CD14-positive monocyte (primary cell): ENCODE measurements at regions not wholly inside any gene's neighbourhood (a gene's known extent, or its start where the extent isn't known, plus 50 kb on each side); places are given as distances from the start of the nearest gene placed in this dataset.

Experiments used
- DNase-seq, 3 donors: peaks; one replicate each; pipeline ENCODE4 v3.0.0-alpha.2; 2011 to 2022
- H2AFZ ChIP-seq: 2 replicates; pipeline ENCODE4 v1.6.0; 2012; ENCODE audit warnings: mild to moderate bottlenecking, low read depth, low read length, inconsistent platforms; ENCODE audit not compliant: insufficient read depth, poor library complexity, severe bottlenecking
- H3K27ac ChIP-seq, 2 donors: 1 replicate in 1 of 2; 2 replicates in 1 of 2; pipeline ENCODE4 v1.5.1; 2012 to 2013; ENCODE audit warnings: low read length in 2 of 2, control low read depth in 1 of 2, inconsistent platforms in 1 of 2, low read depth in 1 of 2, mild to moderate bottlenecking in 1 of 2
- H3K27me3 ChIP-seq, 2 donors: one replicate each; pipeline versions ENCODE4 v1.6.0 to v1.6.1; 2011 to 2013; ENCODE audit warnings: low read length in 2 of 2; ENCODE audit not compliant: control insufficient read depth in 2 of 2, insufficient read depth in 2 of 2
- H3K36me3 ChIP-seq, 2 donors: replicated peaks in 1 of 2; 1 replicate in 1 of 2; 2 replicates in 1 of 2; pipeline versions ENCODE4 v1.5.1 to v1.6.1; 2012 to 2013; ENCODE audit warnings: low read length in 2 of 2, control low read depth in 1 of 2, inconsistent platforms in 1 of 2, mild to moderate bottlenecking in 1 of 2; ENCODE audit not compliant: insufficient read depth in 2 of 2, control insufficient read depth in 1 of 2
- H3K4me1 ChIP-seq, 2 donors: 1 replicate in 1 of 2; 2 replicates in 1 of 2; pipeline versions ENCODE4 v1.5.1 to v1.6.1; 2012 to 2013; ENCODE audit warnings: low read length in 2 of 2, control low read depth in 1 of 2, inconsistent platforms in 1 of 2, mild to moderate bottlenecking in 1 of 2, moderate library complexity in 1 of 2; ENCODE audit not compliant: insufficient read depth in 2 of 2, control insufficient read depth in 1 of 2
- H3K4me2 ChIP-seq: replicated peaks from 2 replicates; pipeline ENCODE3; 2012; ENCODE audit warnings: low read length, moderate library complexity, mild to moderate bottlenecking; ENCODE audit not compliant: poor library complexity, severe bottlenecking; ENCODE audit errors: extremely low read depth
- H3K4me3 ChIP-seq, 3 experiments: fragments of 200-600 bp in 1 of 3; sonication (generic) in 1 of 3; replicated peaks in 1 of 3; 1 replicate in 2 of 3; 2 replicates in 1 of 3; pipeline ENCODE4 v1.5.1; 2011 to 2013; ENCODE audit warnings: low read length in 3 of 3, mild to moderate bottlenecking in 3 of 3, control low read depth in 2 of 3, low read depth in 2 of 3, inconsistent platforms in 1 of 3, moderate library complexity in 1 of 3
- H3K79me2 ChIP-seq: 2 replicates; pipeline ENCODE4 v1.6.0; 2012; ENCODE audit warnings: mild to moderate bottlenecking, control low read depth, inconsistent platforms, low read length, moderate library complexity; ENCODE audit not compliant: insufficient read depth
- H3K9ac ChIP-seq: 2 replicates; pipeline ENCODE4 v1.6.0; 2017; ENCODE audit warnings: low read length, mild to moderate bottlenecking; ENCODE audit not compliant: insufficient read depth, poor library complexity, severe bottlenecking
- H3K9me3 ChIP-seq, 2 donors: replicated peaks in 1 of 2; 1 replicate in 1 of 2; 2 replicates in 1 of 2; pipeline versions ENCODE4 v1.5.1 to v1.6.1; 2012 to 2013; ENCODE audit warnings: low read length in 2 of 2, control low read depth in 1 of 2; ENCODE audit not compliant: control insufficient read depth in 1 of 2, insufficient read depth in 1 of 2
- H4K20me1 ChIP-seq: 2 replicates; pipeline ENCODE4 v1.6.0; 2012; ENCODE audit warnings: mild to moderate bottlenecking, low read length, control low read depth, moderate library complexity; ENCODE audit not compliant: insufficient read depth
- H3K27ac Mint-ChIP-seq, 7 donors: one replicate each; pipeline ENCODE4 v1.8.0; 2020; ENCODE audit warnings: mild to moderate bottlenecking in 7 of 7, mixed read lengths in 7 of 7, moderate library complexity in 6 of 7, inconsistent platforms in 2 of 7
- H3K27me3 Mint-ChIP-seq, 3 donors: one replicate each; pipeline ENCODE4 v1.8.0; 2021 to 2022; ENCODE audit warnings: low read depth in 3 of 3, mild to moderate bottlenecking in 3 of 3, mixed read lengths in 3 of 3, moderate library complexity in 3 of 3, inconsistent platforms in 1 of 3
- H3K36me3 Mint-ChIP-seq, 2 donors: one replicate each; pipeline ENCODE4 v1.8.0; 2020; ENCODE audit warnings: mixed read lengths in 2 of 2, inconsistent platforms in 1 of 2, mild to moderate bottlenecking in 1 of 2
- H3K4me1 Mint-ChIP-seq: one replicate; pipeline ENCODE4 v1.8.0; 2020; ENCODE audit warnings: mild to moderate bottlenecking, mixed read lengths
- H3K4me3 Mint-ChIP-seq, 2 donors: one replicate each; pipeline ENCODE4 v1.8.0; 2020; ENCODE audit warnings: mild to moderate bottlenecking in 2 of 2, mixed read lengths in 2 of 2, moderate library complexity in 1 of 2
- H3K9me3 Mint-ChIP-seq, 7 donors: one replicate each; pipeline ENCODE4 v1.8.0; 2020 to 2022; ENCODE audit warnings: mixed read lengths in 7 of 7, mild to moderate bottlenecking in 6 of 7, moderate library complexity in 6 of 7, inconsistent platforms in 2 of 7
- WGBS: methylation state at CpG from one replicate; pipeline ENCODE4 v1.1.5; 2013; ENCODE audit warnings: missing lambda C conversion rate; ENCODE audit not compliant: insufficient coverage; 5-methylcytosine and 5-hydroxymethylcytosine counted together
- intact Hi-C, 2 donors: fragments of 100-400 bp; cut with micrococcal nuclease; formaldehyde crosslinking; loops; one replicate each; pipeline versions ENCODE4 v1.15.0 to v1.15.1; 2023
- TF ChIP-seq, protein P1 (sequence below): fragments of 200-600 bp; IDR thresholded peaks from one replicate; pipeline ENCODE4 v1.8.0; 2022; ENCODE audit warnings: antibody characterized with exemption, mild to moderate bottlenecking

DNA sequence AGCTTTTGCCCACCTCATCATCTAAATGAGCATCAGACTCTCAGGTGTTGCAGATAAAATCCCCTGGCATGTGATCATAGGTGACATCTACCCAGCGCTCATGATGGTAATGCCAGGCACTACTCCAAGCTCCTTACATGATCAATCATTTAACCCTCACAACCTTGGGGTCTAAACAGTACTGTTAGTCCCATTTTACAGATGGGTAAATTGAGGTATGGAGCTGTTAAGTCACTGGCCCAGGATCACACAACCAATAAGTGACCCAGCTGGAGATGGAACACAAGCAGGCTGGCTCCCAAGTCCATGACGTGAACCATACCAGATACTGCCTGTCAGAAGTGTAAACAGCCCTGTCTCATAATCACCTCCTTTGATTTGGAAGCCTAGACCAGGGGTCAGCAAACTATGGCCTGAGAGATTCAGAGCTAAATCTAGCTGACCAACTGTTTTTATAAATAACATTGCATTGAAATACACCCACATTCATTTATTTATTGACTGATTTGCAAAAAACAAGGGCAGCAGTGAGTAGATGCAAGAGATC, 79.2 kb downstream of the UNC5CL start:
- TF ChIP-seq, protein P1, sequence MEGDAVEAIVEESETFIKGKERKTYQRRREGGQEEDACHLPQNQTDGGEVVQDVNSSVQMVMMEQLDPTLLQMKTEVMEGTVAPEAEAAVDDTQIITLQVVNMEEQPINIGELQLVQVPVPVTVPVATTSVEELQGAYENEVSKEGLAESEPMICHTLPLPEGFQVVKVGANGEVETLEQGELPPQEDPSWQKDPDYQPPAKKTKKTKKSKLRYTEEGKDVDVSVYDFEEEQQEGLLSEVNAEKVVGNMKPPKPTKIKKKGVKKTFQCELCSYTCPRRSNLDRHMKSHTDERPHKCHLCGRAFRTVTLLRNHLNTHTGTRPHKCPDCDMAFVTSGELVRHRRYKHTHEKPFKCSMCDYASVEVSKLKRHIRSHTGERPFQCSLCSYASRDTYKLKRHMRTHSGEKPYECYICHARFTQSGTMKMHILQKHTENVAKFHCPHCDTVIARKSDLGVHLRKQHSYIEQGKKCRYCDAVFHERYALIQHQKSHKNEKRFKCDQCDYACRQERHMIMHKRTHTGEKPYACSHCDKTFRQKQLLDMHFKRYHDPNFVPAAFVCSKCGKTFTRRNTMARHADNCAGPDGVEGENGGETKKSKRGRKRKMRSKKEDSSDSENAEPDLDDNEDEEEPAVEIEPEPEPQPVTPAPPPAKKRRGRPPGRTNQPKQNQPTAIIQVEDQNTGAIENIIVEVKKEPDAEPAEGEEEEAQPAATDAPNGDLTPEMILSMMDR, result no peak

DNA sequence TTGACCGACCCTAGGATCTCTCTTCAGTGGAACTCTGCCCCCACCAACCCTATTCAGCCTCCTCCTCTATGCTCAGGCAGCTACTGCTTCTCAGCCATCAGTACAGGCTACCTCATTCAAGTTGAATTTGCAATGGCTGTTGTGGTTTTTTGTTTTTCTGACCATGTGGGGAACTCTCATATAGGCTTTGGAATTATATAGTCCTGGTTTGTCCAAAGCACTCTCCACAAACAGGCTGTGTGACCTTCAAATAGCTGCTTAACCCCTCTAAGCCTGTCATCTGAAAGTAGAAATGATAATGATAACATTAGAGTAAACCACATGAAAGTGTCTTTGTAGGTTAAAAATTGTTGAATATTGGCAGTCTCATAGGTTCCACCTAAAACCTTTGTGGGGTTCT, 80.3 kb downstream of the UNC5CL start:
- Mint-ChIP-seq H3K9me3 (peaks cover 0 to 2% (median 0%) of the 10 kb centered on the region in 7 donors), H3K4me1 (peaks cover 3% of the 10 kb centered on the region), H3K27ac (peak overlapping the region in 1 of 7 donors; percentile 52), H3K27me3 (peaks cover 3 to 7% (median 4%) of the 10 kb centered on the region in 3 donors), H3K36me3 (no peaks in the 10 kb centered on the region), H3K4me3 (no peak overlapping the region)
- Histone ChIP-seq H3K36me3 (no peaks in the 10 kb centered on the region), H3K4me2 (no peak overlapping the region), H3K9me3 (no peaks in the 10 kb centered on the region), H3K27me3 (no peaks in the 10 kb centered on the region), H3K9ac (no peak overlapping the region), H4K20me1 (no peaks in the 10 kb centered on the region), H3K79me2 (no peaks in the 10 kb centered on the region), H3K27ac (no peak overlapping the region), H2AFZ (no peak overlapping the region), H3K4me3 (no peak overlapping the region), H3K4me1 (no peaks in the 10 kb centered on the region)
- intact Hi-C loops, result no loop called here
- no CpG with 5 or more reads among the region's 1 CpG for WGBS
- DNase-seq, result no peak
- TF ChIP-seq, protein P1, result no peak

More for the DNA sequence above, 79.2 kb downstream of the UNC5CL start:
- Histone ChIP-seq H3K27ac (no peak overlapping the region), H3K27me3 (no peaks in the 10 kb centered on the region), H3K9me3 (no peaks in the 10 kb centered on the region), H3K36me3 (no peaks in the 10 kb centered on the region), H3K4me3 (no peak overlapping the region), H3K9ac (no peak overlapping the region), H4K20me1 (no peaks in the 10 kb centered on the region), H2AFZ (no peak overlapping the region), H3K4me2 (no peak overlapping the region), H3K79me2 (no peaks in the 10 kb centered on the region), H3K4me1 (no peaks in the 10 kb centered on the region)
- Mint-ChIP-seq H3K4me1 (peaks cover 3% of the 10 kb centered on the region), H3K4me3 (no peak overlapping the region), H3K27ac (no peak overlapping the region), H3K36me3 (no peaks in the 10 kb centered on the region), H3K27me3 (peaks cover 3 to 7% (median 4%) of the 10 kb centered on the region in 3 donors), H3K9me3 (peaks cover 0 to 2% (median 0%) of the 10 kb centered on the region in 7 donors)
- no peak for DNase-seq
- intact Hi-C loops, result no loop called here
- WGBS, result no CpG with 5 or more reads among the region's 2 CpGs
